K562 (cell line): ENCODE measurements at regions not wholly inside any gene's neighbourhood (a gene's known extent, or its start where the extent isn't known, plus 50 kb on each side); places are given as distances from the start of the nearest gene placed in this dataset.

Source experiments
- ATAC-seq: fragments of 200-7000 bp; cut with Tn5 transposase; 3 replicates; pipeline ENCODE4 v1.9.1; 2020; ENCODE audit warnings: moderate library complexity
- BruUV-seq: library from RNA; stranded (reverse); fragments of 400-500 nt; replicated peaks from 2 replicates; lab custom pipeline; 2021; lab: Mats Ljungman, UMichigan
- CTCF ChIA-PET: fragments of 300-600 bp; formaldehyde crosslinking; extraction: SDS; loops from one replicate; lab custom pipeline; 2021; ENCODE audit warnings: low intra/inter-chr PET ratio; lab: Yijun Ruan, JAX
- POLR2A ChIA-PET: fragments of 300-600, 350-650 bp; sonication (Branson Sonifier 250); formaldehyde crosslinking; extraction: SDS; loops from one replicate; lab custom pipeline; 2021; ENCODE audit warnings: antibody characterized with exemption, inconsistent platforms; lab: Yijun Ruan, JAX
- DNase-seq, 4 experiments: peaks; one replicate each; pipeline versions ENCODE4 v3.0.0 to v3.0.0-alpha.2; 2011 to 2018; ENCODE audit warnings: low spot score in 3 of 4, mixed read lengths in 3 of 4; ENCODE audit errors: extremely low read depth in 1 of 4
- FAIRE-seq: peaks from 2 replicates; lab custom pipeline; 2011; peaks lifted over from hg19 to GRCh38; lab: Jason Lieb, UNC
- H2AFZ ChIP-seq: 2 replicates; pipeline ENCODE4 v1.6.0; 2011; ENCODE audit warnings: low read depth, low read length, control low read depth, inconsistent platforms
- H3K27ac ChIP-seq: fragments of 200-600 bp; 3 replicates; pipeline ENCODE4 v1.8.0; 2011; ENCODE audit warnings: low read depth, mild to moderate bottlenecking, control low read depth, inconsistent platforms, low read length, moderate library complexity, mixed read lengths; ENCODE audit errors: extremely low read depth
- H3K27me3 ChIP-seq, 2 experiments: fragments of 300-600 bp in 1 of 2; 2 replicates in 1 of 2; 3 replicates in 1 of 2; pipeline versions ENCODE4 v1.6.0 to v1.8.0; 2011; ENCODE audit warnings: inconsistent platforms in 2 of 2, low read length in 2 of 2, mild to moderate bottlenecking in 1 of 2, mixed read lengths in 1 of 2, moderate library complexity in 1 of 2; ENCODE audit not compliant: control insufficient read depth in 2 of 2, insufficient read depth in 2 of 2
- H3K36me3 ChIP-seq: fragments of 300-600 bp; 3 replicates; pipeline ENCODE4 v1.8.0; 2011; ENCODE audit warnings: mild to moderate bottlenecking, low read length, inconsistent platforms; ENCODE audit not compliant: control insufficient read depth, insufficient read depth
- H3K4me1 ChIP-seq, 2 experiments: fragments of 200-600 bp in 1 of 2; replicated peaks in 1 of 2; 2 replicates in 1 of 2; 3 replicates in 1 of 2; pipeline versions ENCODE4 v1.5.1 to v1.8.0; 2011; ENCODE audit warnings: inconsistent platforms in 2 of 2, low read length in 2 of 2, mild to moderate bottlenecking in 1 of 2, mixed read lengths in 1 of 2, moderate library complexity in 1 of 2; ENCODE audit not compliant: control insufficient read depth in 2 of 2, insufficient read depth in 2 of 2
- H3K4me2 ChIP-seq: 2 replicates; pipeline ENCODE4 v1.6.1; 2011; ENCODE audit warnings: low read length, control low read depth, inconsistent platforms, mixed read lengths; ENCODE audit not compliant: insufficient read depth
- H3K4me3 ChIP-seq: fragments of 200-600 bp; sonication (generic), shearing (Covaris generic); 2 replicates; pipeline ENCODE4 v1.5.1; 2016; ENCODE audit warnings: control low read depth, inconsistent platforms
- H3K79me2 ChIP-seq: fragments of 200-600 bp; 3 replicates; pipeline ENCODE4 v1.8.0; 2011; ENCODE audit warnings: low read length, inconsistent platforms; ENCODE audit not compliant: control insufficient read depth, insufficient read depth
- H3K9ac ChIP-seq, 2 experiments: 2 replicates each; pipeline versions ENCODE4 v1.6.0 to v1.6.1; 2011; ENCODE audit warnings: low read depth in 2 of 2, low read length in 2 of 2, control low read depth in 1 of 2, inconsistent platforms in 1 of 2, mild to moderate bottlenecking in 1 of 2, mixed read lengths in 1 of 2; ENCODE audit not compliant: insufficient read depth in 1 of 2
- H3K9me1 ChIP-seq: one replicate; pipeline ENCODE4 v1.6.0; 2011; ENCODE audit warnings: inconsistent platforms, mild to moderate bottlenecking, low read length, moderate library complexity; ENCODE audit not compliant: control insufficient read depth, insufficient read depth
- H3K9me3 ChIP-seq: replicated peaks from 2 replicates; pipeline ENCODE4 v1.5.1; 2011; ENCODE audit warnings: low read depth, low read length, inconsistent platforms; ENCODE audit not compliant: control insufficient read depth, insufficient read depth
- H4K20me1 ChIP-seq: replicated peaks from 2 replicates; pipeline ENCODE4 v1.6.1; 2011; ENCODE audit warnings: low read length, inconsistent platforms, mixed read lengths; ENCODE audit not compliant: control insufficient read depth, insufficient read depth
- ZBTB26 ChIP-seq: fragments of 450-650 bp; formaldehyde crosslinking; IDR thresholded peaks from 2 replicates; pipeline ENCODE4 v1.4.0; 2022; ENCODE audit warnings: missing genetic modification characterization
- in situ Hi-C: fragments of 300-500 bp; cut with MboI; formaldehyde crosslinking; loops from 4 replicates; pipeline ENCODE4 v1.15.0; 2018; ENCODE audit warnings: inconsistent platforms, mixed read lengths
- intact Hi-C: fragments of 100-400 bp; cut with micrococcal nuclease; formaldehyde crosslinking; loops from 2 replicates; pipeline ENCODE4 v1.14.2; 2022
- TF ChIP-seq, protein P1 (sequence below): sonication (generic); formaldehyde crosslinking; IDR thresholded peaks from 2 replicates; pipeline ENCODE4 v1.8.0; 2022; ENCODE audit warnings: mild to moderate bottlenecking, missing genetic modification reagents

DNA sequence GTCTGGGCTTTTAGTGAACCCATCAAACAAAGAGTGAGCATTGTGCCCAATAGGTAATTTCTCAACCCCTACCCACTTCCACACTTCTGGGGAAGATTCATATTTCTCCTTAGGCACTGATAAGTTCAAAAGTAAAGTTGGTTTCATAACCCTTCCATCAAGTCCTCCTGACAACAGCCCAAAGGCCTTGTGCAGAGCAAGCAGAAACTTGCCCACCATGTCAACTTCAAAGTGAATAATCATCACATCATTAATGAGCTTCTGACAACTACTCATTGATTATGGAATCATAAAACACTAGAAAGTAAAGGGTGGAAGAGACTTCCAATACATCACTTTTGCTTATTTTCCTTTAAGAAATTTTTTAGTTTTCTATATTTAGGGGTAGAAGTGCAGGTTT is 163.3 kb upstream of the HSFY2 start:
- H3K9ac ChIP-seq = no peak overlapping the region
- FAIRE-seq (no peak), DNase-seq (no peak)
- H3K36me3 ChIP-seq = no peaks in the 10 kb centered on the region
- intact Hi-C loops = no loop called here
- no TSS peak for BruUV-seq
- no peaks in the 10 kb centered on the region for H4K20me1 ChIP-seq
- POLR2A ChIA-PET = no interaction called here
- H3K9me3 ChIP-seq = no peaks in the 10 kb centered on the region
- H3K4me1 ChIP-seq = no peaks in the 10 kb centered on the region
- TF ChIP-seq, protein P1, sequence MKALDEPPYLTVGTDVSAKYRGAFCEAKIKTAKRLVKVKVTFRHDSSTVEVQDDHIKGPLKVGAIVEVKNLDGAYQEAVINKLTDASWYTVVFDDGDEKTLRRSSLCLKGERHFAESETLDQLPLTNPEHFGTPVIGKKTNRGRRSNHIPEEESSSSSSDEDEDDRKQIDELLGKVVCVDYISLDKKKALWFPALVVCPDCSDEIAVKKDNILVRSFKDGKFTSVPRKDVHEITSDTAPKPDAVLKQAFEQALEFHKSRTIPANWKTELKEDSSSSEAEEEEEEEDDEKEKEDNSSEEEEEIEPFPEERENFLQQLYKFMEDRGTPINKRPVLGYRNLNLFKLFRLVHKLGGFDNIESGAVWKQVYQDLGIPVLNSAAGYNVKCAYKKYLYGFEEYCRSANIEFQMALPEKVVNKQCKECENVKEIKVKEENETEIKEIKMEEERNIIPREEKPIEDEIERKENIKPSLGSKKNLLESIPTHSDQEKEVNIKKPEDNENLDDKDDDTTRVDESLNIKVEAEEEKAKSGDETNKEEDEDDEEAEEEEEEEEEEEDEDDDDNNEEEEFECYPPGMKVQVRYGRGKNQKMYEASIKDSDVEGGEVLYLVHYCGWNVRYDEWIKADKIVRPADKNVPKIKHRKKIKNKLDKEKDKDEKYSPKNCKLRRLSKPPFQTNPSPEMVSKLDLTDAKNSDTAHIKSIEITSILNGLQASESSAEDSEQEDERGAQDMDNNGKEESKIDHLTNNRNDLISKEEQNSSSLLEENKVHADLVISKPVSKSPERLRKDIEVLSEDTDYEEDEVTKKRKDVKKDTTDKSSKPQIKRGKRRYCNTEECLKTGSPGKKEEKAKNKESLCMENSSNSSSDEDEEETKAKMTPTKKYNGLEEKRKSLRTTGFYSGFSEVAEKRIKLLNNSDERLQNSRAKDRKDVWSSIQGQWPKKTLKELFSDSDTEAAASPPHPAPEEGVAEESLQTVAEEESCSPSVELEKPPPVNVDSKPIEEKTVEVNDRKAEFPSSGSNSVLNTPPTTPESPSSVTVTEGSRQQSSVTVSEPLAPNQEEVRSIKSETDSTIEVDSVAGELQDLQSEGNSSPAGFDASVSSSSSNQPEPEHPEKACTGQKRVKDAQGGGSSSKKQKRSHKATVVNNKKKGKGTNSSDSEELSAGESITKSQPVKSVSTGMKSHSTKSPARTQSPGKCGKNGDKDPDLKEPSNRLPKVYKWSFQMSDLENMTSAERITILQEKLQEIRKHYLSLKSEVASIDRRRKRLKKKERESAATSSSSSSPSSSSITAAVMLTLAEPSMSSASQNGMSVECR (CRISPR knock-in tag) = no peak
- no peak for TF ChIP-seq ZBTB26
- TF ChIP-seq, all 486 proteins: peak for 0
- Histone ChIP-seq H3K9me1 (no peaks in the 10 kb centered on the region), H3K27ac (no peak overlapping the region), H3K79me2 (no peaks in the 10 kb centered on the region), H3K4me3 (no peak overlapping the region), H2AFZ (no peak overlapping the region), H3K27me3 (no peaks in the 10 kb centered on the region), H3K4me2 (no peak overlapping the region)
- ATAC-seq = no peak
- in situ Hi-C loops = no loop called here
- CTCF ChIA-PET = no interaction called here
